Smooth muscle cell (in vitro differentiated cells): ENCODE measurements at regions not wholly inside any gene's neighbourhood (a gene's known extent, or its start where the extent isn't known, plus 50 kb on each side); places are given as distances from the start of the nearest gene placed in this dataset. TPM values are rescaled to one million over a fixed set of nuclear protein-coding genes. Genes with fewer than 3 reads are reported as not detected.

Experiments
- DNase-seq: peaks from one replicate; lab custom pipeline; 2025; ENCODE audit not compliant: unreplicated experiment; lab: John Stamatoyannopoulos, UW
- H2AFZ ChIP-seq: fragments of 200-600 bp; sonication (generic); 2 replicates; pipeline ENCODE4 v1.6.0; 2016; ENCODE audit warnings: antibody characterized with exemption, low read depth, mild to moderate bottlenecking
- H3F3A ChIP-seq: fragments of 200-600 bp; sonication (generic); 2 replicates; pipeline ENCODE4 v1.6.0; 2017; ENCODE audit warnings: antibody characterized with exemption, low read depth
- H3K27ac ChIP-seq: fragments of 200-600 bp; sonication (generic); 2 replicates; pipeline ENCODE4 v1.5.1; 2016; ENCODE audit warnings: low read depth, mild to moderate bottlenecking
- H3K27me3 ChIP-seq: fragments of 200-600 bp; sonication (generic); 2 replicates; pipeline ENCODE4 v1.6.1; 2016; ENCODE audit warnings: low read depth, mild to moderate bottlenecking
- H3K36me3 ChIP-seq: fragments of 200-600 bp; sonication (generic); 2 replicates; pipeline ENCODE4 v1.5.1; 2016; ENCODE audit warnings: low read depth
- H3K4me1 ChIP-seq: fragments of 200-600 bp; sonication (generic); 2 replicates; pipeline ENCODE4 v1.5.1; 2016; ENCODE audit warnings: low read depth
- H3K4me2 ChIP-seq: fragments of 200-600 bp; sonication (generic); 2 replicates; pipeline ENCODE4 v1.6.0; 2016; ENCODE audit warnings: mild to moderate bottlenecking
- H3K4me3 ChIP-seq: fragments of 200-600 bp; sonication (generic); 2 replicates; pipeline ENCODE4 v1.5.1; 2016; ENCODE audit warnings: mild to moderate bottlenecking
- H3K79me2 ChIP-seq: fragments of 200-600 bp; sonication (generic); 2 replicates; pipeline ENCODE4 v1.6.0; 2016; ENCODE audit warnings: low read depth, mild to moderate bottlenecking
- H3K9ac ChIP-seq: fragments of 200-600 bp; sonication (generic); 2 replicates; pipeline ENCODE4 v1.6.0; 2016; ENCODE audit warnings: low read depth
- H3K9me3 ChIP-seq: fragments of 200-600 bp; sonication (generic); replicated peaks from 2 replicates; pipeline ENCODE4 v1.5.1; 2016; ENCODE audit warnings: low read depth
- H4K20me1 ChIP-seq: fragments of 200-600 bp; sonication (generic); 2 replicates; pipeline ENCODE4 v1.6.0; 2016; ENCODE audit warnings: low read depth
- WGBS: methylation state at CpG from one replicate; pipeline ENCODE4 v1.1.7; 2016; ENCODE audit warnings: low lambda C conversion rate; 5-methylcytosine and 5-hydroxymethylcytosine counted together
- small RNA-seq: library from RNA; depleted of rRNA; stranded (forward); fragments of <200 nt; gene quantifications from one replicate; pipeline ENCODE3, GENCODE V24; 2014
- TF ChIP-seq, protein P1 (sequence below): fragments of 200-600 bp; sonication (generic); IDR thresholded peaks from 2 replicates; pipeline ENCODE4 v1.5.1; 2017; ENCODE audit warnings: borderline replicate concordance, mild to moderate bottlenecking, antibody characterized with exemption; ENCODE audit not compliant: insufficient read depth, poor library complexity, severe bottlenecking

DNA sequence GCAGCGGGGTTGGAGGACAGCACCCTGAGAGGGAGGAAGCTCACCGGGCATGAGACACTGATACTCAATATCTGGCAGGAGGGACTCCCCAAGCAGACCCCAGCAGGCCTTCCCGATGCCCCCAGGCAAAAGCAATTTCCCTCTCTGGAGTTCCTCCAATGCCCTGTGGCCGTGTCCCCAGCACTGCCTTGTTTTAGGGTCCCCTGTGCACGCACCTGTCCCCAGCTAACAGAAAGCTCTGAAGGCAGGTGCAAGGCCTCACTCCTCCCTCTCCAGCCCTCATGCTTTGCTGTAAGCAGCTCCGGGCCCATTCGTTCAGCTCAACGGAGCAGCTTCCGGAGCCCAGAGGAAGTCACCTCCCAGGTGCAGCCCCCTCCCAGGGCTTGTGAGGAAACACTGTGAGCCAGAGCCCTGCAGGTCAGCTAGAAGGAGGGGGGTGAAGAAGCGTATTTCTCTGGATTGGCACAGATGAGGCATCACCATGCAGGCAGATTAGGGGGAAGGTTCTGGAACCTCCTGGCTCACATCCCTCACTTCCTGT is 50.3 kb upstream of the ID2 start:
- 95% methylated on average over 10 of the region's 10 CpGs for WGBS
- Histone ChIP-seq H3K4me2 (no peak overlapping the region), H3K9me3 (no peaks in the 10 kb centered on the region), H3K27me3 (no peaks in the 10 kb centered on the region), H3K36me3 (no peaks in the 10 kb centered on the region), H4K20me1 (no peaks in the 10 kb centered on the region), H3K4me3 (no peak overlapping the region), H2AFZ (no peak overlapping the region), H3K9ac (no peak overlapping the region), H3K27ac (no peak overlapping the region), H3K4me1 (peaks cover 8% of the 10 kb centered on the region), H3K79me2 (no peaks in the 10 kb centered on the region), H3F3A (no peaks in the 10 kb centered on the region)
- DNase-seq: no peak
- TF ChIP-seq, protein P1, sequence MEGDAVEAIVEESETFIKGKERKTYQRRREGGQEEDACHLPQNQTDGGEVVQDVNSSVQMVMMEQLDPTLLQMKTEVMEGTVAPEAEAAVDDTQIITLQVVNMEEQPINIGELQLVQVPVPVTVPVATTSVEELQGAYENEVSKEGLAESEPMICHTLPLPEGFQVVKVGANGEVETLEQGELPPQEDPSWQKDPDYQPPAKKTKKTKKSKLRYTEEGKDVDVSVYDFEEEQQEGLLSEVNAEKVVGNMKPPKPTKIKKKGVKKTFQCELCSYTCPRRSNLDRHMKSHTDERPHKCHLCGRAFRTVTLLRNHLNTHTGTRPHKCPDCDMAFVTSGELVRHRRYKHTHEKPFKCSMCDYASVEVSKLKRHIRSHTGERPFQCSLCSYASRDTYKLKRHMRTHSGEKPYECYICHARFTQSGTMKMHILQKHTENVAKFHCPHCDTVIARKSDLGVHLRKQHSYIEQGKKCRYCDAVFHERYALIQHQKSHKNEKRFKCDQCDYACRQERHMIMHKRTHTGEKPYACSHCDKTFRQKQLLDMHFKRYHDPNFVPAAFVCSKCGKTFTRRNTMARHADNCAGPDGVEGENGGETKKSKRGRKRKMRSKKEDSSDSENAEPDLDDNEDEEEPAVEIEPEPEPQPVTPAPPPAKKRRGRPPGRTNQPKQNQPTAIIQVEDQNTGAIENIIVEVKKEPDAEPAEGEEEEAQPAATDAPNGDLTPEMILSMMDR: no peak

Small RNA genes lying in the stretch of these regions (small RNA-seq; reads per million reads assigned to genes)
- gene AC092580.3 (not detected), gene RNU6ATAC37P (not detected), gene SNRPEP5 (not detected)
